RKO (cell line): ENCODE measurements at regions not wholly inside any gene's neighbourhood (a gene's known extent, or its start where the extent isn't known, plus 50 kb on each side); places are given as distances from the start of the nearest gene placed in this dataset.
"Not testable (repeated sequence)": the region's sequence is repeated elsewhere in the genome, so short reads cannot be mapped to it uniquely, and the experiment has no call there.

ENCODE experiments used
- DNase-seq: peaks from one replicate; pipeline ENCODE4 v3.0.0-alpha.2; 2016; ENCODE audit warnings: low spot score

- DNase-seq: no peak
These were observed 52.7 kb downstream of the COL6A6 start for GRCh38 chr3:130569461-130570365.

GRCh38 chr3:130572769-130573168 lies 55.8 kb downstream of the COL6A6 start:
- DNase-seq: no peak

GRCh38 chr3:130576375-130577266 lies 59.6 kb downstream of the COL6A6 start:
- DNase-seq: no peak

- DNase-seq: no peak
These were observed 65.6 kb downstream of the COL6A6 start for GRCh38 chr3:130582457-130583153.

GRCh38 chr3:130594749-130595148 lies 77.8 kb downstream of the COL6A6 start:
- not testable (repeated sequence) for DNase-seq

GRCh38 chr3:130596484-130596883 lies 79.5 kb downstream of the COL6A6 start:
- no peak for DNase-seq

- peak; percentile 42 for DNase-seq
These were observed 84.5 kb downstream of the COL6A6 start for GRCh38 chr3:130601442-130601971.

GRCh38 chr3:130604806-130605205 lies 87.8 kb downstream of the COL6A6 start:
- no peak for DNase-seq

GRCh38 chr3:130606336-130606735 lies 89.4 kb downstream of the COL6A6 start:
- no peak for DNase-seq

GRCh38 chr3:130607553-130608154 lies 90.7 kb downstream of the COL6A6 start:
- no peak for DNase-seq

GRCh38 chr3:130609166-130609979 lies 92.4 kb downstream of the COL6A6 start:
- no peak for DNase-seq

- DNase-seq: no peak
These were observed 102.2 kb downstream of the COL6A6 start for GRCh38 chr3:130619196-130619595.

- no peak for DNase-seq
These were observed 104.8 kb downstream of the COL6A6 start for GRCh38 chr3:130621824-130622223.

- no peak for DNase-seq
These were observed 109.1 kb downstream of the COL6A6 start for GRCh38 chr3:130626049-130626448.

- no peak for DNase-seq
These were observed 110.3 kb downstream of the COL6A6 start for GRCh38 chr3:130627143-130627855.

GRCh38 chr3:130627882-130628281 lies 110.9 kb downstream of the COL6A6 start:
- no peak for DNase-seq
